H9 (cell line): ENCODE measurements at regions not wholly inside any gene's neighbourhood (a gene's known extent, or its start where the extent isn't known, plus 50 kb on each side); places are given as distances from the start of the nearest gene placed in this dataset.

Experiments
- DNase-seq: peaks from one replicate; pipeline ENCODE4 v3.0.0-alpha.2; 2017
- H2AFZ ChIP-seq: one replicate; pipeline ENCODE4 v1.6.1; 2013; ENCODE audit warnings: mild to moderate bottlenecking, low read length, control low read depth, moderate library complexity
- H2AK5ac ChIP-seq: 2 replicates; pipeline ENCODE4 v1.6.1; 2013; ENCODE audit warnings: low read length, control low read depth, mixed read lengths; ENCODE audit not compliant: insufficient read length
- H2BK120ac ChIP-seq: one replicate; pipeline ENCODE4 v1.6.1; 2013; ENCODE audit warnings: low read depth, mild to moderate bottlenecking, low read length, control low read depth, inconsistent platforms; ENCODE audit not compliant: poor library complexity, severe bottlenecking
- H2BK12ac ChIP-seq: 2 replicates; pipeline ENCODE4 v1.6.1; 2013; ENCODE audit warnings: low read length, control low read depth, mixed read lengths, low read depth; ENCODE audit not compliant: insufficient read length
- H2BK15ac ChIP-seq: 2 replicates; pipeline ENCODE4 v1.6.1; 2013; ENCODE audit warnings: low read depth, low read length, control low read depth
- H2BK20ac ChIP-seq: one replicate; pipeline ENCODE4 v1.6.1; 2013; ENCODE audit warnings: low read depth, mild to moderate bottlenecking, low read length, control low read depth, inconsistent platforms; ENCODE audit not compliant: poor library complexity, severe bottlenecking
- H2BK5ac ChIP-seq: 2 replicates; pipeline ENCODE4 v1.6.1; 2013; ENCODE audit warnings: low read length, control low read depth, mixed read lengths; ENCODE audit not compliant: insufficient read length
- H3K14ac ChIP-seq: 2 replicates; pipeline ENCODE4 v1.6.1; 2013; ENCODE audit warnings: low read length, control low read depth; ENCODE audit not compliant: insufficient read depth
- H3K18ac ChIP-seq: 2 replicates; pipeline ENCODE4 v1.6.1; 2013; ENCODE audit warnings: low read depth, mild to moderate bottlenecking, mixed read lengths, low read length, control low read depth; ENCODE audit not compliant: insufficient read length
- H3K23ac ChIP-seq: 2 replicates; pipeline ENCODE4 v1.6.1; 2013; ENCODE audit warnings: low read length, control low read depth, mixed read lengths, low read depth; ENCODE audit not compliant: insufficient read length
- H3K23me2 ChIP-seq: 2 replicates; pipeline ENCODE4 v1.6.1; 2013; ENCODE audit warnings: low read depth, mild to moderate bottlenecking, mixed read lengths, low read length, control low read depth; ENCODE audit not compliant: insufficient read length, poor library complexity, severe bottlenecking
- H3K27ac ChIP-seq: 2 replicates; pipeline ENCODE4 v1.5.1; 2013; ENCODE audit warnings: low read length, control low read depth, mixed read lengths, low read depth; ENCODE audit not compliant: insufficient read length
- H3K27me3 ChIP-seq: 2 replicates; pipeline ENCODE4 v1.6.1; 2013; ENCODE audit warnings: low read length, control low read depth, inconsistent platforms; ENCODE audit not compliant: insufficient read depth
- H3K4ac ChIP-seq: 2 replicates; pipeline ENCODE4 v1.6.1; 2013; ENCODE audit warnings: low read depth, mild to moderate bottlenecking, control low read depth, inconsistent platforms, low read length, moderate library complexity
- H3K4me1 ChIP-seq: 2 replicates; pipeline ENCODE4 v1.6.1; 2013; ENCODE audit warnings: low read length, control low read depth, inconsistent platforms; ENCODE audit not compliant: insufficient read depth
- H3K4me2 ChIP-seq: 2 replicates; pipeline ENCODE4 v1.6.1; 2013; ENCODE audit warnings: low read length, control low read depth, mixed read lengths; ENCODE audit not compliant: insufficient read length, insufficient read depth
- H3K56ac ChIP-seq: 2 replicates; pipeline ENCODE4 v1.6.1; 2013; ENCODE audit warnings: low read depth, mild to moderate bottlenecking, mixed read lengths, low read length, control low read depth; ENCODE audit not compliant: insufficient read length
- H3K79me1 ChIP-seq: 2 replicates; pipeline ENCODE4 v1.6.1; 2013; ENCODE audit warnings: low read depth, mild to moderate bottlenecking, moderate library complexity, low read length, control low read depth, inconsistent platforms; ENCODE audit not compliant: insufficient read depth, poor library complexity, severe bottlenecking
- H3K79me2 ChIP-seq: 2 replicates; pipeline ENCODE4 v1.6.1; 2013; ENCODE audit warnings: low read length, control low read depth, inconsistent platforms; ENCODE audit not compliant: insufficient read depth
- H3K9ac ChIP-seq: 2 replicates; pipeline ENCODE4 v1.6.1; 2013; ENCODE audit warnings: low read length, control low read depth, mixed read lengths; ENCODE audit not compliant: insufficient read length; ENCODE audit errors: extremely low read depth
- H3K9me3 ChIP-seq: one replicate; pipeline ENCODE4 v1.6.1; 2013; ENCODE audit warnings: low read depth, low read length, inconsistent platforms; ENCODE audit not compliant: control insufficient read depth
- H3T11ph ChIP-seq: one replicate; pipeline ENCODE4 v1.6.1; 2013; ENCODE audit warnings: mild to moderate bottlenecking, low read length, control low read depth, inconsistent platforms
- H4K20me1 ChIP-seq: one replicate; pipeline ENCODE4 v1.6.1; 2013; ENCODE audit not compliant: control insufficient read depth, insufficient read length, insufficient read depth
- H4K5ac ChIP-seq: 2 replicates; pipeline ENCODE4 v1.6.1; 2013; ENCODE audit warnings: low read depth, mild to moderate bottlenecking, mixed read lengths, low read length, control low read depth; ENCODE audit not compliant: insufficient read length
- H4K8ac ChIP-seq: replicated peaks from 2 replicates; pipeline ENCODE4 v1.6.1; 2013; ENCODE audit warnings: low read length, control low read depth, mixed read lengths, low read depth; ENCODE audit not compliant: insufficient read length
- H4K91ac ChIP-seq: 2 replicates; pipeline ENCODE4 v1.6.1; 2013; ENCODE audit warnings: low read depth, mild to moderate bottlenecking, moderate library complexity, mixed read lengths, low read length, control low read depth; ENCODE audit not compliant: insufficient read length
- H3K27ac Mint-ChIP-seq, 3 experiments: 2 replicates in 2 of 3; 3 replicates in 1 of 3; pipeline ENCODE4 v1.8.0; 2020 to 2021; ENCODE audit warnings: mixed read lengths in 3 of 3, mild to moderate bottlenecking in 1 of 3, moderate library complexity in 1 of 3
- H3K27me3 Mint-ChIP-seq: 2 replicates; pipeline ENCODE4 v1.8.0; 2021; ENCODE audit warnings: low read depth, mild to moderate bottlenecking, moderate library complexity, mixed read lengths
- H3K36me3 Mint-ChIP-seq, 3 experiments: 2 replicates in 2 of 3; 3 replicates in 1 of 3; pipeline ENCODE4 v1.8.0; 2020 to 2021; ENCODE audit warnings: low read depth in 3 of 3, mixed read lengths in 3 of 3; ENCODE audit not compliant: insufficient read depth in 1 of 3
- H3K4me1 Mint-ChIP-seq, 2 experiments: 2 replicates each; pipeline ENCODE4 v1.8.0; 2020; ENCODE audit warnings: mixed read lengths in 2 of 2
- H3K4me3 Mint-ChIP-seq, 2 experiments: 2 replicates in 1 of 2; 3 replicates in 1 of 2; pipeline ENCODE4 v1.8.0; 2020 to 2021; ENCODE audit warnings: mild to moderate bottlenecking in 2 of 2, mixed read lengths in 2 of 2, moderate library complexity in 1 of 2
- H3K9me3 Mint-ChIP-seq, 2 experiments: 2 replicates in 1 of 2; 3 replicates in 1 of 2; pipeline ENCODE4 v1.8.0; 2020; ENCODE audit warnings: mild to moderate bottlenecking in 2 of 2, mixed read lengths in 2 of 2, moderate library complexity in 1 of 2
- CTCF ChIP-seq: fragments of 200-600 bp; sonication (generic); conservative IDR thresholded peaks from 3 replicates; pipeline ENCODE4 v1.8.0; 2021; ENCODE audit warnings: antibody characterized with exemption, mild to moderate bottlenecking
- WGBS: extraction: QIAGEN DNeasy Blood & Tissue Kit; methylation state at CpG from one replicate; pipeline ENCODE4 v1.1.7; 2013; ENCODE audit warnings: missing lambda C conversion rate, low lambda C conversion rate, mixed read lengths; ENCODE audit not compliant: insufficient read length; ENCODE audit errors: extremely low coverage; 5-methylcytosine and 5-hydroxymethylcytosine counted together

- Mint-ChIP-seq H3K4me3 (no peak overlapping the region), H3K4me1 (no peaks in the 10 kb centered on the region; a peak in 1 of 4 replicates), H3K27me3 (no peaks in the 10 kb centered on the region), H3K36me3 (no peaks in the 10 kb centered on the region), H3K27ac (no peak overlapping the region), H3K9me3 (no peaks in the 10 kb centered on the region)
- H3K9me3 ChIP-seq = no peaks in the 10 kb centered on the region
- no peak overlapping the region for H2BK5ac ChIP-seq
- H2BK20ac ChIP-seq = no peak overlapping the region
- H3T11ph ChIP-seq = no peak overlapping the region
- H3K4ac ChIP-seq = no peak overlapping the region
- no peak overlapping the region for H4K91ac ChIP-seq
- H2AK5ac ChIP-seq = no peak overlapping the region
- H3K4me1 ChIP-seq = no peaks in the 10 kb centered on the region; the same call in 1 of the 2 replicates
- WGBS = no CpG with 5 or more reads among the region's 3 CpGs
- H4K5ac ChIP-seq = no peak overlapping the region
- no peak overlapping the region for H3K4me2 ChIP-seq
- H3K27ac ChIP-seq = no peak overlapping the region
- no peak overlapping the region for H3K9ac ChIP-seq
- H3K23me2 ChIP-seq = no peaks in the 10 kb centered on the region
- H3K14ac ChIP-seq = no peak overlapping the region
- no peak overlapping the region for H4K8ac ChIP-seq
- H2AFZ ChIP-seq = no peak overlapping the region
- DNase-seq = no peak
- no peaks in the 10 kb centered on the region for H3K79me1 ChIP-seq
- no peak overlapping the region for H2BK12ac ChIP-seq
- no peak for TF ChIP-seq CTCF
- no peak overlapping the region for H3K56ac ChIP-seq
- no peaks in the 10 kb centered on the region for H4K20me1 ChIP-seq
- no peak overlapping the region for H2BK15ac ChIP-seq
- H3K18ac ChIP-seq = no peak overlapping the region
- H3K27me3 ChIP-seq = no peaks in the 10 kb centered on the region
- no peak overlapping the region for H2BK120ac ChIP-seq
- H3K79me2 ChIP-seq = no peaks in the 10 kb centered on the region
- H3K23ac ChIP-seq = no peak overlapping the region
Measured at GRCh38 chr4:119746951-119747350, 118.3 kb upstream of the PDE5A start.
